HEK293 (cell line): ENCODE measurements at regions not wholly inside any gene's neighbourhood (a gene's known extent, or its start where the extent isn't known, plus 50 kb on each side); places are given as distances from the start of the nearest gene placed in this dataset.

Source experiments
- CTCF ChIA-PET: fragments of 350-600 bp; formaldehyde crosslinking; extraction: SDS; loops from one replicate; lab custom pipeline; 2021; ENCODE audit warnings: antibody characterized with exemption; lab: Yijun Ruan, JAX
- POLR2A ChIA-PET: fragments of 300-600 bp; formaldehyde crosslinking; extraction: SDS; loops from one replicate; lab custom pipeline; 2020; ENCODE audit warnings: antibody characterized with exemption, inconsistent platforms; lab: Yijun Ruan, JAX
- H3K27ac ChIP-seq: fragments of 200-500 bp; sonication (Bioruptor generic); 2 replicates; pipeline ENCODE4 v1.5.1; 2014; ENCODE audit warnings: low read depth, low read length, control low read depth, inconsistent platforms; ENCODE audit errors: extremely low read depth
- H3K36me3 ChIP-seq, 2 experiments: fragments of 200-500 bp in 1 of 2; sonication (Bioruptor generic) in 1 of 2; 1 replicate in 1 of 2; 2 replicates in 1 of 2; pipeline ENCODE4 v1.5.1; 2014 to 2017; ENCODE audit warnings: inconsistent platforms in 2 of 2, low read length in 2 of 2; ENCODE audit not compliant: control insufficient read depth in 2 of 2, insufficient read depth in 1 of 2
- H3K4me1 ChIP-seq: fragments of 200-500 bp; sonication (Bioruptor generic); 2 replicates; pipeline ENCODE4 v1.5.1; 2014; ENCODE audit warnings: mild to moderate bottlenecking, low read length, inconsistent platforms; ENCODE audit not compliant: control insufficient read depth, insufficient read depth
- H3K4me3 ChIP-seq: 2 replicates; pipeline ENCODE4 v1.5.1; 2011; ENCODE audit warnings: low read depth, mild to moderate bottlenecking, control low read depth, low read length, moderate library complexity
- H3K9me3 ChIP-seq: fragments of 200-500 bp; sonication (Bioruptor generic); 2 replicates; pipeline ENCODE4 v1.5.1; 2014; ENCODE audit warnings: low read depth, low read length, inconsistent platforms; ENCODE audit not compliant: control insufficient read depth, insufficient read depth
- ATF2 ChIP-seq: fragments of 450-650 bp; formaldehyde crosslinking; IDR thresholded peaks from 2 replicates; pipeline ENCODE4 v1.5.1; 2016; ENCODE audit warnings: missing biosample characterization, missing genetic modification characterization, low read depth
- INSM2 ChIP-seq: fragments of 450-650 bp; formaldehyde crosslinking; IDR thresholded peaks from 2 replicates; pipeline ENCODE4 v1.5.1; 2016; ENCODE audit warnings: missing biosample characterization, missing genetic modification characterization
- RBAK ChIP-seq: fragments of 450-650 bp; formaldehyde crosslinking; IDR thresholded peaks from 2 replicates; pipeline ENCODE4 v1.5.1; 2016; ENCODE audit warnings: missing biosample characterization, missing genetic modification characterization
- REST ChIP-seq: fragments of 450-650 bp; formaldehyde crosslinking; IDR thresholded peaks from 2 replicates; pipeline ENCODE4 v1.5.1; 2016; ENCODE audit warnings: missing biosample characterization, missing genetic modification characterization
- SALL2 ChIP-seq: fragments of 450-650 bp; formaldehyde crosslinking; IDR thresholded peaks from 2 replicates; pipeline ENCODE4 v1.5.0; 2017; ENCODE audit warnings: missing biosample characterization, mild to moderate bottlenecking, missing genetic modification characterization, borderline replicate concordance
- WT1 ChIP-seq: fragments of 450-650 bp; formaldehyde crosslinking; IDR thresholded peaks from 2 replicates; pipeline ENCODE4 v1.5.1; 2016; ENCODE audit warnings: missing biosample characterization, missing genetic modification characterization
- ZBTB7A ChIP-seq: fragments of 450-650 bp; formaldehyde crosslinking; IDR thresholded peaks from 2 replicates; pipeline ENCODE4 v1.5.1; 2016; ENCODE audit warnings: low read depth, missing biosample characterization, missing genetic modification characterization
- ZFP37 ChIP-seq: fragments of 450-650 bp; formaldehyde crosslinking; IDR thresholded peaks from 2 replicates; pipeline ENCODE4 v1.5.1; 2016; ENCODE audit warnings: missing biosample characterization, missing genetic modification characterization
- ZNF133 ChIP-seq: fragments of 450-650 bp; formaldehyde crosslinking; IDR thresholded peaks from 2 replicates; pipeline ENCODE4 v1.5.1; 2016; ENCODE audit warnings: missing biosample characterization, missing genetic modification characterization
- ZNF138 ChIP-seq: fragments of 450-650 bp; formaldehyde crosslinking; IDR thresholded peaks from 2 replicates; pipeline ENCODE4 v1.5.1; 2016; ENCODE audit warnings: missing biosample characterization, missing genetic modification characterization, borderline replicate concordance
- ZNF366 ChIP-seq: fragments of 450-650 bp; formaldehyde crosslinking; conservative IDR thresholded peaks from 2 replicates; pipeline ENCODE4 v1.5.1; 2016; ENCODE audit warnings: missing biosample characterization, missing genetic modification characterization
- ZNF48 ChIP-seq: fragments of 450-650 bp; formaldehyde crosslinking; IDR thresholded peaks from 2 replicates; pipeline ENCODE4 v1.5.1; 2016; ENCODE audit warnings: missing biosample characterization, missing genetic modification characterization
- ZNF514 ChIP-seq: fragments of 450-650 bp; formaldehyde crosslinking; IDR thresholded peaks from 2 replicates; pipeline ENCODE4 v1.5.1; 2016; ENCODE audit warnings: missing biosample characterization, missing genetic modification characterization
- ZNF544 ChIP-seq: fragments of 450-650 bp; formaldehyde crosslinking; IDR thresholded peaks from 2 replicates; pipeline ENCODE4 v1.5.0; 2017; ENCODE audit warnings: missing biosample characterization, missing genetic modification characterization
- ZNF560 ChIP-seq: fragments of 450-650 bp; formaldehyde crosslinking; IDR thresholded peaks from 2 replicates; pipeline ENCODE4 v1.5.1; 2017; ENCODE audit warnings: missing biosample characterization, missing genetic modification characterization, borderline replicate concordance
- ZNF585B ChIP-seq: fragments of 450-650 bp; formaldehyde crosslinking; IDR thresholded peaks from 2 replicates; pipeline ENCODE4 v1.5.1; 2016; ENCODE audit warnings: missing biosample characterization, missing genetic modification characterization
- ZNF624 ChIP-seq: fragments of 450-650 bp; formaldehyde crosslinking; IDR thresholded peaks from 2 replicates; pipeline ENCODE4 v1.5.1; 2017; ENCODE audit warnings: missing biosample characterization, missing genetic modification characterization
- ZNF670 ChIP-seq: fragments of 450-650 bp; formaldehyde crosslinking; IDR thresholded peaks from 2 replicates; pipeline ENCODE4 v1.5.1; 2016; ENCODE audit warnings: missing biosample characterization, missing genetic modification characterization, low read depth
- ZNF776 ChIP-seq: fragments of 450-650 bp; formaldehyde crosslinking; IDR thresholded peaks from 2 replicates; pipeline ENCODE4 v1.5.0; 2017; ENCODE audit warnings: missing biosample characterization, missing genetic modification characterization, borderline replicate concordance
- ZNF777 ChIP-seq: fragments of 450-650 bp; formaldehyde crosslinking; IDR thresholded peaks from 2 replicates; pipeline ENCODE4 v1.5.1; 2017; ENCODE audit warnings: missing biosample characterization, missing genetic modification characterization, borderline replicate concordance
- ZNF830 ChIP-seq: fragments of 450-650 bp; IDR thresholded peaks from 2 replicates; pipeline ENCODE4 v1.5.0; 2018; ENCODE audit warnings: missing biosample characterization, missing genetic modification characterization, low read depth, mild to moderate bottlenecking, moderate library complexity

- TF ChIP-seq INSM2 (no peak), ZBTB7A (no peak), RBAK (tag by site-specific recombination) (no peak), ZNF514 (tag by site-specific recombination) (no peak), WT1 (tag by site-specific recombination) (no peak), ZNF133 (no peak), ZNF624 (tag by site-specific recombination) (no peak), ZNF366 (tag by site-specific recombination) (no peak), ZNF670 (tag by site-specific recombination) (no peak), SALL2 (tag by site-specific recombination) (no peak), ZNF830 (tag by site-specific recombination) (no peak), ATF2 (no peak), ZFP37 (tag by site-specific recombination) (no peak), ZNF138 (no peak), ZNF777 (tag by site-specific recombination) (no peak), ZNF560 (no peak)
- no peaks in the 10 kb centered on the region for H3K9me3 ChIP-seq
- H3K27ac ChIP-seq, result no peak overlapping the region
- H3K4me3 ChIP-seq, result no peak overlapping the region
- no peaks in the 10 kb centered on the region for H3K36me3 ChIP-seq
- ChIA-PET POLR2A (no interaction called here), CTCF (no interaction called here)
- no peaks in the 10 kb centered on the region for H3K4me1 ChIP-seq
These were observed 1250.1 kb upstream of the GYPC start for GRCh38 chr2:125405816-125406215.

GRCh38 chr2:125408874-125409538 is 1247.0 kb upstream of the GYPC start:
- CTCF ChIA-PET, result no interaction called here
- no peak overlapping the region for H3K4me3 ChIP-seq

More at GRCh38 chr2:125408874-125409538, 1247.0 kb upstream of the GYPC start:
- Histone ChIP-seq H3K36me3 (no peaks in the 10 kb centered on the region), H3K9me3 (no peaks in the 10 kb centered on the region), H3K27ac (no peak overlapping the region), H3K4me1 (no peaks in the 10 kb centered on the region)
- TF ChIP-seq ZNF48, result no peak
- TF ChIP-seq ZNF544 (tag by site-specific recombination), result no peak
- TF ChIP-seq ZNF776 (tag by site-specific recombination), result no peak
- TF ChIP-seq ZNF585B (tag by site-specific recombination), result no peak
- no peak for TF ChIP-seq REST
- POLR2A ChIA-PET, result no interaction called here
